ENCODE measurements at regions not wholly inside any gene's neighbourhood (a gene's known extent, or its start where the extent isn't known, plus 50 kb on each side); places are given as distances from the start of the nearest gene placed in this dataset.

DNA sequence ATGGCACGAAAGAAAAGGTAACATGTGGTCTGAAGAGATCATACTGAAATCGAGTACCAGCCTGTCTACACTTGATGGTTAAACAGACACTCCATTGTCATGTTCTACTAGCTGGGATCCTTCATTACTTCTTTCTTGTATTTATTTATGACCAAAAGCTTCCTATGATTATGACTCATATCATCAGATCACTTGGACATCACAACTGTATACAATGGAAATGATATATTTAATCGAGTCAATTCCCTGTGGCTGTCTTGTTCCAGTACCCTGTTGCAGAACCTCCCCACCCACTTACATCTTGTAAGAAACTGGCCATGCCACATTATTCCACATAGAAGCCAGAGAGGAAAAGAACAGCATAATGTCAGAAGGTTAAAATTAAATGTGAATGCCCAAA is 358.9 kb downstream of the ZEB2 start:
- H3K4me3 ChIP-seq (ENCODE audit: low read depth, low read length), result no peak overlapping the region
- no peak for TF ChIP-seq CTCF (IDR thresholded peaks at IDR 0.05; ENCODE audit: low read depth, low read length)

DNA sequence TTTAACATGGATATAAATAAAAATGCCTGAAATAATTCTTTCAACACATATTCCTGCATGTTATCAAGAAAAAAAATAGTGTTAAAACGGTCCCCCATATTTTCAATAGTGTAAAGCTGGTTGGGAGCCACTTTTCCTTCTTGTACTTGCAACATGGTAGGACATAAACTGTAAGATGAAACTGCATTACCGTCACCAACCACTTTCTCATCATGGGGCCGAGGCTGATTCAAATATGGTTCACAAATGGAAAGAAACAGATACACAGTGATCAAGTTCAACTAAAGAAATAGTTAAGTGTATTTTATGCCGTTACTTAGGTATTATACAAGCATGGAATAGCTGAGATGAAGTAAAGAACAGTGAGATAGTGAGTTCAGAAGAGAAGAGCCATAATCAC is 360.7 kb downstream of the ZEB2 start:
- no peak for TF ChIP-seq CTCF (IDR thresholded peaks at IDR 0.05; ENCODE audit: low read depth, low read length)
- H3K4me3 ChIP-seq (ENCODE audit: low read depth, low read length), result no peak overlapping the region

- no peak overlapping the region for H3K4me3 ChIP-seq (ENCODE audit: low read depth, low read length)
- TF ChIP-seq CTCF (IDR thresholded peaks at IDR 0.05; ENCODE audit: low read depth, low read length), result no peak
Measured at GRCh38 chr2:144158096-144158495, 361.8 kb downstream of the ZEB2 start.

DNA sequence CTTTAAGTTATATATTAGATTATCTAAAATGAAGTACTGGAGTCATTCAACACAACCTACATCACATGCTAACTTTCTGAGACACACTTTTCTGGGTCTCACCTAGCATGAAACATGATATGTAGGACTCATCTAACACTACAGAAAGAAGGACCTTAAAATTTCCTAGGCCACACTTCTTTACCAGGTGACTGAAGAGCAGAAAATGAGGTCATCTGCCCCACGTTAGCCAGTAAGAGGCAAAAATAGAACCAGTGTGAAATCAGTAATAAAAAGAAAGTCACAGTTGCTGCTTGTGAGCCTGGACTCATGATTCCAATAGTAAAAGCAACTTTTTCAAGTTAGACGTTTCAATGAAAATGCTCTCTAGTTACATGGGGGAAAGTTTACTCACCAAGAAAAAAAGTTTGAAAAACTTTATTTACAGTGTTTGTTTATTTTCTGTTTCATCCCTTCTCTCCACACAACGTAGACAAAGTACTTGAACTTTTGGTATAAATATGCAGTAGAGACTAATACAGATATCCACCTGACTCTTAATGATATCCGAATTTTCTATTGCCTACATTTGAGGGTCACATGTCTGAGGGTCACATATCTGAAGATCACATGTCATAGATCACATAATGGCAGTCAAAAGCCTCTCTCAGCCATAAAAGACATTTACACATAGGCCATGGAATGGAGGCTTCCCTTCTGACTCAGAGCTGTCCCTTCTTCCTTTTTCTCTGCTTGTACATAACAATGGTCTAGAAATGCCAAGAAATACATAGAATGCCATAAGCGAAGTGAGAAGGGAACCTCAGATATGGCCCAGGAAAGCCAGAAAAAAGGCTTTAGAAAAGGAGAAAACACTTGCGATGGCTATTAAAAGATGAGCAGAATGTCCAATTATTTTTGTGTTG is 362.9 kb downstream of the ZEB2 start:
- H3K4me3 ChIP-seq (ENCODE audit: low read depth, low read length), result no peak overlapping the region
- no peak for TF ChIP-seq CTCF (IDR thresholded peaks at IDR 0.05; ENCODE audit: low read depth, low read length)

DNA sequence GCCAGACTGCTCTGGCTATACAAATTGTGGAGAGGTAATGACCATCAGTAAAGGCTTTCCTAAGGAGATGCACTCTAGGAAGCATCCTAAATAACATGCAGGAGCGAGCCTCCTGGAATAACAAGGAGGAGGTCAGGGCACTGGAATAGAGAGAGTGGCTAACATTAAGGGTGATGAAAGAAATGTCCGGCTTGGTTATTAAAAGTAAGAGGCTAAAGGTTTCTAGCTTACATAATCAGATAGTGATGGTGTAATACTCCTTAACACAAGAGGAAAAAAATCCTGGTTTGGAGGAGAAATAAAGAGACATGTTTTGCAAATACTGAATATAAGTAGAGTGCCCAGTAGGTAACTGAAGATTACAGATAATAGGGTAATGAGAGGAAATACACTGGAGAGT is 365.7 kb downstream of the ZEB2 start:
- H3K4me3 ChIP-seq (ENCODE audit: low read depth, low read length), result no peak overlapping the region
- no peak for TF ChIP-seq CTCF (IDR thresholded peaks at IDR 0.05; ENCODE audit: low read depth, low read length)

GRCh38 chr2:144152817-144153271 is 367.1 kb downstream of the ZEB2 start:
- no peak overlapping the region for H3K4me3 ChIP-seq (ENCODE audit: low read depth, low read length)

More at GRCh38 chr2:144152817-144153271, 367.1 kb downstream of the ZEB2 start:
- TF ChIP-seq CTCF (IDR thresholded peaks at IDR 0.05; ENCODE audit: low read depth, low read length), result no peak
